Heart left ventricle (tissue), 16 donors: ENCODE measurements at regions not wholly inside any gene's neighbourhood (a gene's known extent, or its start where the extent isn't known, plus 50 kb on each side); places are given as distances from the start of the nearest gene placed in this dataset.
"Not testable (repeated sequence)": the region's sequence is repeated elsewhere in the genome, so short reads cannot be mapped to it uniquely, and the experiment has no call there.

Source experiments
- ATAC-seq, 4 donors: fragments of 200-7000 bp; cut with Tn5 transposase; one replicate each; pipeline ENCODE4 v1.9.1; 2020 to 2022; ENCODE audit warnings: moderate library complexity in 4 of 4, mild to moderate bottlenecking in 3 of 4, moderate number of reproducible peaks in 1 of 4
- DNase-seq, 5 donors: peaks; one replicate each; pipeline ENCODE4 v3.0.0-alpha.2; 2020
- H3K27ac ChIP-seq, 12 donors: fragments of 200-600 bp; sonication (generic) in 4 of 12; one replicate each; pipeline versions ENCODE4 v1.5.0 to v1.8.0; 2016 to 2022; ENCODE audit warnings: mild to moderate bottlenecking in 2 of 12
- H3K27me3 ChIP-seq, 9 donors: fragments of 200-600 bp; sonication (generic) in 2 of 9; one replicate each; pipeline versions ENCODE4 v1.5.1 to v1.8.0; 2016 to 2022; ENCODE audit warnings: mild to moderate bottlenecking in 3 of 9
- H3K36me3 ChIP-seq, 9 donors: fragments of 200-600 bp; sonication (generic) in 2 of 9; one replicate each; pipeline versions ENCODE4 v1.5.0 to v1.8.0; 2018 to 2022; ENCODE audit warnings: mild to moderate bottlenecking in 2 of 9
- H3K4me1 ChIP-seq, 12 donors: fragments of 200-600 bp; sonication (generic) in 4 of 12; one replicate each; pipeline versions ENCODE4 v1.5.0 to v1.8.0; 2016 to 2022; ENCODE audit warnings: mild to moderate bottlenecking in 3 of 12
- H3K4me3 ChIP-seq, 12 donors: fragments of 200-600 bp; sonication (generic) in 4 of 12; one replicate each; pipeline versions ENCODE4 v1.5.0 to v1.8.0; 2017 to 2022; ENCODE audit warnings: mild to moderate bottlenecking in 9 of 12, moderate library complexity in 4 of 12
- H3K9me3 ChIP-seq, 12 donors: fragments of 200-600 bp; sonication (generic) in 4 of 12; one replicate each; pipeline versions ENCODE4 v1.5.0 to v1.8.0; 2016 to 2022; ENCODE audit warnings: mild to moderate bottlenecking in 1 of 12
- CTCF ChIP-seq, 12 donors: fragments of 200-600 bp; sonication (generic) in 4 of 12; IDR thresholded peaks; one replicate each; pipeline versions ENCODE4 v1.5.0 to v1.8.0; 2018 to 2022; ENCODE audit warnings: antibody characterized with exemption in 12 of 12, mild to moderate bottlenecking in 5 of 12
- POLR2A ChIP-seq, 2 donors: fragments of 450-650 bp; IDR thresholded peaks; one replicate each; pipeline ENCODE4 v1.6.1; 2017; ENCODE audit warnings: antibody characterized with exemption in 2 of 2, mild to moderate bottlenecking in 2 of 2, moderate library complexity in 2 of 2
- WGBS, 4 donors: extraction: QIAGEN DNeasy Blood & Tissue Kit in 2 of 4; methylation state at CpG; one replicate each; pipeline versions ENCODE4 v1.1.5 to v1.1.7; 2013 to 2018; 5-methylcytosine and 5-hydroxymethylcytosine counted together
- intact Hi-C, 10 donors: fragments of 100-400 bp; cut with DNase I; formaldehyde crosslinking; loops; one replicate each; pipeline versions ENCODE4 v1.11.1 to v1.14.2; 2022
- donor health status: ischemic (EF 13 %, LVEDD 7.1; RV severe dilation, severe dysfunction).
- donor health status: healthy with polysubstance abuse.
- donor health status: DM: no; HTN: yes; CAD: no.
- donor health status: DM: no; HTN: no; CAD: no.
- donor health status: ischemic (EF 25% LVEDD 6.9; RV normal size, moderate dysfunction).
- donor health status: ischemic (EF 25% LVEDD 5.7; RV mildly dilated, moderate dysfunction).
- donor health status: healthy.
- donor health status: DM: yes; HTN: yes; CAD: no.
- donor health status: ischemic (EF 35%, LVEDD 5.7; RV mildly dilated, moderate dysfunction).
- donor health status: nonischemic (EF 11% LVEDD 7.7; RV severe dilation, severe dysfunction).
- donor health status: DM: yes; HTN: yes; CAD: no.
- donor health status: PGD.
- donor health status: ischemic (EF 29% LVEDD 5.4; RV normal size, mild dysfunction).
- donor health status: nonischemic (EF 23%, LVEDD 6.1; RV moderate dilation, normal function).

GRCh38 chr17:27947005-27947406 is 53.8 kb upstream of the LYRM9 start:
- Histone ChIP-seq H3K27me3 (no peaks in the 10 kb centered on the region), H3K4me3 (no peak overlapping the region), H3K4me1 (no peaks in the 10 kb centered on the region), H3K9me3 (no peaks in the 10 kb centered on the region), H3K27ac (no peak overlapping the region), H3K36me3 (no peaks in the 10 kb centered on the region)
- ATAC-seq (no peak), DNase-seq (no peak)
- TF ChIP-seq POLR2A (IDR thresholded peaks at IDR 0.05), result no peak
- TF ChIP-seq CTCF (IDR thresholded peaks at IDR 0.05), result no peak
- 32 to 47% (median 44%) methylated on average over 4 of the region's 4 CpGs for WGBS, 4 donors
- intact Hi-C loops, result no loop called here

GRCh38 chr17:27949304-27949703 is 56.1 kb upstream of the LYRM9 start:
- no peaks in the 10 kb centered on the region for H3K27me3 ChIP-seq
- ATAC-seq (no peak), DNase-seq (no peak)
- 70 to 79% (median 76%) methylated on average over 3 of the region's 3 CpGs for WGBS, 4 donors
- no peaks in the 10 kb centered on the region for H3K9me3 ChIP-seq
- TF ChIP-seq CTCF (IDR thresholded peaks at IDR 0.05) (no peak), POLR2A (IDR thresholded peaks at IDR 0.05) (no peak)
- no peak overlapping the region for H3K27ac ChIP-seq
- intact Hi-C loops, result no loop called here
- H3K4me1 ChIP-seq, result no peaks in the 10 kb centered on the region
- H3K36me3 ChIP-seq, result no peaks in the 10 kb centered on the region
- H3K4me3 ChIP-seq, result no peak overlapping the region

- H3K4me3 ChIP-seq, H3K9me3 ChIP-seq, H3K36me3 ChIP-seq, H3K4me1 ChIP-seq, H3K27me3 ChIP-seq, DNase-seq, ATAC-seq, H3K27ac ChIP-seq, intact Hi-C loops: not testable (repeated sequence)
- WGBS, 4 donors, result 91 to 96% (median 94%) methylated on average over 7 of the region's 7 CpGs
Measured at GRCh38 chr17:27950225-27950624, 57.1 kb upstream of the LYRM9 start.

- Histone ChIP-seq H3K27me3 (no peaks in the 10 kb centered on the region), H3K9me3 (no peaks in the 10 kb centered on the region), H3K4me1 (no peaks in the 10 kb centered on the region), H3K4me3 (no peak overlapping the region), H3K27ac (no peak overlapping the region), H3K36me3 (no peaks in the 10 kb centered on the region)
- ATAC-seq (no peak), DNase-seq (no peak)
- intact Hi-C loops, result no loop called here
- TF ChIP-seq CTCF (IDR thresholded peaks at IDR 0.05) (no peak), POLR2A (IDR thresholded peaks at IDR 0.05) (no peak)
- WGBS, 4 donors, result 65 to 78% (median 73%) methylated on average over 5 of the region's 5 CpGs
Measured at GRCh38 chr17:27950995-27951394, 57.8 kb upstream of the LYRM9 start.

- DNase-seq (no peak), ATAC-seq (peak in 2 of 4 donors; percentile 39 to 82)
- no peaks in the 10 kb centered on the region for H3K36me3 ChIP-seq
- peaks cover 0 to 2% (median 0%) of the 10 kb centered on the region in 12 donors for H3K4me1 ChIP-seq
- H3K27ac ChIP-seq, result peak overlapping the region in 2 of 12 donors; percentile 11 to 34
- TF ChIP-seq POLR2A (IDR thresholded peaks at IDR 0.05) (no peak), CTCF (IDR thresholded peaks at IDR 0.05) (no peak)
- WGBS, 4 donors, result 46 to 68% (median 61%) methylated on average over 6 of the region's 6 CpGs
- intact Hi-C loops, result no loop called here
- H3K4me3 ChIP-seq, result no peak overlapping the region
- no peaks in the 10 kb centered on the region for H3K27me3 ChIP-seq
- no peaks in the 10 kb centered on the region for H3K9me3 ChIP-seq
Measured at GRCh38 chr17:27951872-27952271, 58.7 kb upstream of the LYRM9 start.
